GM21526 (cell line): ENCODE measurements at regions not wholly inside any gene's neighbourhood (a gene's known extent, or its start where the extent isn't known, plus 50 kb on each side); places are given as distances from the start of the nearest gene placed in this dataset.

Experiments used
- ATAC-seq: cut with Tn5 transposase; IDR thresholded peaks from one replicate; pipeline ENCODE4 v1.9.1; 2021; ENCODE audit warnings: moderate library complexity; ENCODE audit not compliant: unreplicated experiment, low FRiP score

DNA sequence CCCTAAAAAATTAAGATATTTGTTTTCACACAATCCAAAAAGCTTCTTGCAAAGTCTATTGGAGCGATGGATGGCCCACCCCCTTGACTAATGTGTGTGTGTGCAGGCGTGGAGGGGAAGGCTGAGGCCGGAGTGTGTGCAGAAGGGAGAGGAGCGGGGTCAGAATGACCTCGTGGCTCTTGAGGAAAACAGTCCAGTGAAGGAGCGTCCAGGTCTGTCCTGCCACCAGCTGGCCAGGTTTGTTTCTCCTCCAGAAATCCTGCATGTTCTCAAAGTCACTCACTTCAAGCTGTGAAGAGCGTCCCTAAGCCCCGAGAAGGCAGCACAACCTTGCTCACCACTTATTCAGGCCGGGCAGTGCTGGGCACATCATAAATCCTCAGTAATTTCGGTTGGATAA is 69.5 kb upstream of the SSX2IP start:
- ATAC-seq, result no peak

GRCh38 chr1:84758968-84759491 is 68.8 kb upstream of the SSX2IP start:
- ATAC-seq, result no peak

DNA sequence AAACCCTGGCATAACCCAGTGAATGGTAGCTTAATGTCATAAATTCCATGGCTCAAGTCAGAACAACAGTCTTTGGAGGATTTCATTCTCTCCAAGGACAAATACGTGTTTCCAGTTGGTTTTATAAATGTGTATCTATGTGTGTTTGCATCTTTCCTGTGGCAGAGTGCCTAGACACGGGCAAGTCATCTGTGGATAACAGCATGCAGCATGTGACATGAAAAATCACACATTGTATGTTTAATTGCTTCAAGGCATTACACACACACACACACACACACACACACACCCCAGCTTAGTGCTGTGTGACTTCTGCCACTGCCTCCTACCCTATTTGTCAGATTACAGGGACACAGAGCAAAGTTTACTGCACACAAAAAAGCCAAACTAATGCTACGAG is 68.2 kb upstream of the SSX2IP start:
- no peak for ATAC-seq

DNA sequence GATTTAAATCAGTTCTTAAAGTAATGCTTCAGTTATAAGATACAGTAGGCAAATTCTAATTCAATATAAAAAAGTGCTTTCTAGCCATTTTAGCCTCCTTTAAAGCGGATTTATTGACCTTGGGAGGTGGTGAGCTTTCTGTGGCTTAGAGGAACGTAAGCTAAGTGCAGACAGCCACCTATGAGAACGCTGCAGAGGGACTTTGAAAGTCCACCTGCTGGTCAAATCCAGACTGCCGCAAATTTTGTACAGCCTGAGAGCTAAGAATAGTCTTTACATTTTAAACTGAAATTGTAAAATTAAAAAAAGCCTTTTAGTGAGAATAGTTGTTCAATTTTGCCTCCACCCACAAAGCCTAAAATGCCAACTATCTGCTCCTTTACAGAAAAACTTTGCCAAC is 67.0 kb upstream of the SSX2IP start:
- no peak for ATAC-seq

GRCh38 chr1:84756455-84757082 is 66.3 kb upstream of the SSX2IP start:
- ATAC-seq, result no peak

- no peak for ATAC-seq
Measured at GRCh38 chr1:84756001-84756400, 65.7 kb upstream of the SSX2IP start.

GRCh38 chr1:84755216-84755615 is 65.0 kb upstream of the SSX2IP start:
- no peak for ATAC-seq

DNA sequence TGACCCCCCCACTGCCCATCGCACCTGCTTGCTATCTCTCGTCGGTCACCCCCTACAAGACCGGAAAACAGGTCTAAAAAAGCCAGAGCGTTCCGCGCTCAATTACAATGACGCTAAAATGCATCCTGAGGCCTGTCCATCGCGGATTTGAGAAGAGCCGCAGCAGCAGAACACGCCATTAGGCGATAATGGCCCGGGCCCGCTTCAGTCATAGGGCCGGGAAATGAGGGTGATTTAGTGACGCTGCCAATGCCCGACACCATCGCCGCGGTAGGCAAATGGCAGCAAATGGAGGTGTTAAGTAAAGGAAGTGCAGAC is 64.1 kb upstream of the SSX2IP start:
- no peak for ATAC-seq

GRCh38 chr1:84753516-84754385 is 63.5 kb upstream of the SSX2IP start:
- ATAC-seq, result peak; percentile 87

DNA sequence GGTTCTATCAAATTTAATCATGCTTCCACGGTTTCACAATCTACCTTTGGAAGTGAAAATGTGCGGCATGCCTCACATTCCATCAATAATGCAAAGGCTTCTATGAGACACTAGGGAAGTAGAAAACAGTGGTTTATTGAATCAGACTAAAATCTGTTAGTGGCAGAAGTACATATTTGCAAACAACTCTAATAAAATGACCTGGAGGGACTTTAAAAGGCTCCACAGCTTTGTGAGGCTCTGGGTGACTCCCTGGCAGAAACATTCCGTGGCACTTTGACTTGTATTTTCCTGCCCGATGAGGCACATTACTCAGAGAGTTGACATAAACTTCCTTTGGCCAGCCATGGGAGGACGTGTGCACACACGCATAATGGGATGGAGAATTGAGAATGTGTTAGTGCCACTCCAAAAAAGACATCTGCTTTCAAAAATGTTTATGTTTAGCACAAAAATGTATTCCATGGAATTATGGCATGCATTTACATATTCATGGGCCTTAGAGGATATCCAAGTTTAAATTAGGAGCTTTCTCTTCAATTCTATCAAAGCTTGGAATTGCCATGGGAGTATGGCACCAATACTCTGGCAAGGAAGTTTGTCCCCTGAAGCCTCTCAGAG is 60.0 kb upstream of the SSX2IP start:
- no peak for ATAC-seq

GRCh38 chr1:84749427-84749826 is 59.2 kb upstream of the SSX2IP start:
- ATAC-seq, result no peak

GRCh38 chr1:84748364-84748763 is 58.1 kb upstream of the SSX2IP start:
- no peak for ATAC-seq

DNA sequence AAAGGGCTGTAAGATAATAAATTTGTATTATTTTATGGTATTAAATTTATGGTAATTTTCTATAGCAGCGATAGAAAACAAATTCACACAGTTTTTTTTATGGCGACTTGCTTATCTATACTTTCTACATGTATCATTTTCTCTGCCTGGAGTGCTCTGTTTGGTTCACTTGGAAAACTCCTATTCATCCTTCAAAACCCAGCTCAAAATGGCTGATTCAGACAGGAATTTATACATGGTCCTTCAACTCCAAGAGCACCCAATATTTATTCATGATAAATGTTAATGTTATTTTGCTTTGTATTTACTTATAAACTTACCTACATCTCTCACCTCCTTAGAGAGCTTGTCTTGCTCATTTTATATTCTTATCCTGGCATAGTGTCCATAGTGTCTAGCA is 55.6 kb upstream of the SSX2IP start:
- no peak for ATAC-seq

GRCh38 chr1:84743896-84744295 is 53.6 kb upstream of the SSX2IP start:
- no peak for ATAC-seq

DNA sequence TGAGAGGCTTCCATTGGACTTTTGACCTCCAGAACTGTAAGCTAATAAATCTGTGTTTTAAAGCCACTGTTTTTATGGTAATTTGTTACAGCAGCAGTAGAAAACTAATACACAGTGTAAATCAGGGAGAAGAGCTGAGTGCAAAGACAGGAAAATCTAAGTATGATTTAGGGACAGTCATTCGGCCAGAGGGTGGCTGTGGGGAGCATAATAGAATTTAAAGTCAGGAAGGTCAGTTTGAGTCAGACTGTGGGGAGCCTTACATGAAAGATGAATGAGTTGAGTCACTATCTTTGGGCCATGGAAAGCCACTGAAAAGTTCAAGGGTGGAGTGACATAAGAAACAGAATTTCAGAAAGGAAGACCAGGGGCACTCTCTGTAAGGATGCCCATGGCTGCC is 52.4 kb upstream of the SSX2IP start:
- ATAC-seq, result no peak

- no peak for ATAC-seq
Measured at GRCh38 chr1:84740050-84740714, 49.9 kb upstream of the SSX2IP start.
